SK-N-SH (cell line): ENCODE measurements at regions not wholly inside any gene's neighbourhood (a gene's known extent, or its start where the extent isn't known, plus 50 kb on each side); places are given as distances from the start of the nearest gene placed in this dataset.

ENCODE experiments used
- CTCF ChIA-PET: fragments of 300-600, 350-600 bp; formaldehyde crosslinking; extraction: SDS; loops from one replicate; lab custom pipeline; 2021; lab: Yijun Ruan, JAX
- POLR2A ChIA-PET: fragments of 350-600 bp; sonication (Branson Sonifier 250); formaldehyde crosslinking; extraction: SDS; loops from one replicate; lab custom pipeline; 2020; ENCODE audit warnings: antibody characterized with exemption, inconsistent platforms; lab: Yijun Ruan, JAX
- DNase-seq: peaks from one replicate; pipeline ENCODE4 v3.0.0; 2012
- H2AFZ ChIP-seq: fragments of 200-600 bp; sonication (generic); 2 replicates; pipeline ENCODE4 v1.8.1; 2016; ENCODE audit warnings: antibody characterized with exemption, mild to moderate bottlenecking, low read depth
- H3F3A ChIP-seq: fragments of 200-600 bp; sonication (generic); replicated peaks from 2 replicates; pipeline ENCODE3; 2016; ENCODE audit warnings: antibody characterized with exemption, mild to moderate bottlenecking; ENCODE audit not compliant: insufficient read depth
- H3K27ac ChIP-seq, 2 experiments: fragments of 200-500 bp in 1 of 2; fragments of 200-600 bp in 1 of 2; sonication (Bioruptor generic) in 1 of 2; sonication (generic), shearing (Covaris generic) in 1 of 2; 2 replicates each; pipeline versions ENCODE4 v1.5.1 to v1.6.1; 2014 to 2016; ENCODE audit warnings: low read depth in 2 of 2, inconsistent platforms in 1 of 2, low read length in 1 of 2, mild to moderate bottlenecking in 1 of 2, mixed read lengths in 1 of 2
- H3K27me3 ChIP-seq: fragments of 200-600 bp; sonication (generic), shearing (Covaris generic); 2 replicates; pipeline ENCODE4 v1.6.1; 2016; ENCODE audit warnings: mixed run types; ENCODE audit not compliant: insufficient read depth
- H3K36me3 ChIP-seq, 2 experiments: fragments of 200-500 bp in 1 of 2; fragments of 200-600 bp in 1 of 2; sonication (Bioruptor generic) in 1 of 2; sonication (generic) in 1 of 2; replicated peaks in 1 of 2; 2 replicates each; pipeline versions ENCODE3 to v1.5.1; 2014 to 2016; ENCODE audit warnings: low read length in 1 of 2, mild to moderate bottlenecking in 1 of 2; ENCODE audit not compliant: insufficient read depth in 2 of 2, control insufficient read depth in 1 of 2
- H3K4me1 ChIP-seq, 2 experiments: fragments of 200-500 bp in 1 of 2; fragments of 200-600 bp in 1 of 2; sonication (Bioruptor generic) in 1 of 2; sonication (generic), shearing (Covaris generic) in 1 of 2; 2 replicates each; pipeline versions ENCODE4 v1.5.1 to v1.6.1; 2014 to 2016; ENCODE audit warnings: low read depth in 1 of 2, low read length in 1 of 2, mixed run types in 1 of 2; ENCODE audit not compliant: insufficient read depth in 2 of 2, control insufficient read depth in 1 of 2
- H3K4me2 ChIP-seq: fragments of 200-600 bp; sonication (generic), shearing (Covaris generic); 2 replicates; pipeline ENCODE4 v1.6.1; 2017; ENCODE audit warnings: mixed run types
- H3K4me3 ChIP-seq, 2 experiments: fragments of 200-500 bp in 1 of 2; fragments of 200-600 bp in 1 of 2; sonication (Bioruptor generic) in 1 of 2; sonication (generic), shearing (Covaris generic) in 1 of 2; 2 replicates each; pipeline versions ENCODE4 v1.5.1 to v1.8.1; 2014 to 2016; ENCODE audit warnings: low read depth in 2 of 2, inconsistent platforms in 1 of 2, low read length in 1 of 2, mild to moderate bottlenecking in 1 of 2, mixed read lengths in 1 of 2, moderate library complexity in 1 of 2
- H3K79me2 ChIP-seq: fragments of 200-600 bp; sonication (generic); 2 replicates; pipeline ENCODE4 v1.8.1; 2017; ENCODE audit warnings: mild to moderate bottlenecking; ENCODE audit not compliant: insufficient read depth
- H3K9ac ChIP-seq: fragments of 200-600 bp; sonication (generic); 2 replicates; pipeline ENCODE4 v1.6.1; 2017; ENCODE audit warnings: mixed run types
- H3K9me2 ChIP-seq: fragments of 200-600 bp; sonication (generic); 2 replicates; pipeline ENCODE4 v1.6.1; 2017; ENCODE audit warnings: mixed run types
- H3K9me3 ChIP-seq: fragments of 200-600 bp; sonication (generic); 2 replicates; pipeline ENCODE4 v1.6.1; 2017; ENCODE audit warnings: mixed run types, mild to moderate bottlenecking, moderate library complexity
- H4K20me1 ChIP-seq: fragments of 200-600 bp; sonication (generic); 2 replicates; pipeline ENCODE4 v1.6.1; 2017; ENCODE audit warnings: mild to moderate bottlenecking, mixed run types; ENCODE audit not compliant: insufficient read depth
- CHD2 ChIP-seq: fragments of 150-350 bp; IDR thresholded peaks from 2 replicates; pipeline ENCODE4 v1.6.1; 2018; ENCODE audit warnings: low read length; ENCODE audit not compliant: partially characterized antibody
- ELF1 ChIP-seq: IDR thresholded peaks from 2 replicates; pipeline ENCODE4 v1.4.0; 2012
- EP300 ChIP-seq, 2 experiments: IDR thresholded peaks; 2 replicates each; pipeline versions ENCODE4 v1.4.0 to v1.6.1; 2012; ENCODE audit warnings: borderline replicate concordance in 1 of 2, low read depth in 1 of 2, low read length in 1 of 2
- EZH2phosphoT487 ChIP-seq: fragments of 200-600 bp; sonication (generic); IDR thresholded peaks from 2 replicates; pipeline ENCODE4 v1.6.1; 2017; ENCODE audit warnings: low read depth, mixed run types, mild to moderate bottlenecking, antibody characterized with exemption, moderate library complexity, borderline replicate concordance
- FOXM1 ChIP-seq: IDR thresholded peaks from 2 replicates; pipeline ENCODE4 v1.4.0; 2012; ENCODE audit warnings: low read depth, mild to moderate bottlenecking
- GABPA ChIP-seq: IDR thresholded peaks from 2 replicates; pipeline ENCODE4 v1.4.0; 2012; ENCODE audit warnings: low read depth, mild to moderate bottlenecking
- NFIC ChIP-seq: IDR thresholded peaks from 2 replicates; pipeline ENCODE4 v1.4.0; 2012; ENCODE audit warnings: borderline replicate concordance
- POLR2AphosphoS5 ChIP-seq: IDR thresholded peaks from 2 replicates; pipeline ENCODE4 v1.6.1; 2012; ENCODE audit warnings: low read depth, low read length
- RAD21 ChIP-seq: IDR thresholded peaks from 2 replicates; pipeline ENCODE4 v1.6.1; 2012; ENCODE audit warnings: mild to moderate bottlenecking, low read length
- TCF12 ChIP-seq: IDR thresholded peaks from 2 replicates; pipeline ENCODE4 v1.4.0; 2012
- WGBS: methylation state at CpG from one replicate; pipeline ENCODE4 v1.1.6; 2017; ENCODE audit warnings: low lambda C conversion rate; 5-methylcytosine and 5-hydroxymethylcytosine counted together
- TF ChIP-seq, protein P1 (sequence below): IDR thresholded peaks from 2 replicates; pipeline ENCODE4 v1.4.0; 2012; ENCODE audit warnings: low read depth
- TF ChIP-seq, protein P2 (sequence below): fragments of 150-350 bp; IDR thresholded peaks from 2 replicates; pipeline ENCODE4 v1.6.1; 2016; ENCODE audit warnings: mild to moderate bottlenecking, low read depth, low read length
- TF ChIP-seq, protein P3 (sequence below): IDR thresholded peaks from 2 replicates; pipeline ENCODE4 v1.4.0; 2012; ENCODE audit warnings: low read depth, borderline replicate concordance
- TF ChIP-seq, protein P4 (sequence below): fragments of 200-600 bp; sonication (generic); IDR thresholded peaks from 2 replicates; pipeline ENCODE4 v1.6.1; 2017; ENCODE audit warnings: antibody characterized with exemption, mild to moderate bottlenecking, moderate library complexity
- TF ChIP-seq, protein P5 (sequence below): IDR thresholded peaks from 2 replicates; pipeline ENCODE4 v1.4.0; 2012; ENCODE audit warnings: low read depth, borderline replicate concordance
- TF ChIP-seq, protein P6 (sequence below): IDR thresholded peaks from 2 replicates; pipeline ENCODE4; 2012
- TF ChIP-seq, protein P7 (sequence below): fragments of 150-350 bp; IDR thresholded peaks from 2 replicates; pipeline ENCODE4 v1.6.1; 2017; ENCODE audit warnings: antibody characterized with exemption, low read length, low read depth, borderline replicate concordance

DNA sequence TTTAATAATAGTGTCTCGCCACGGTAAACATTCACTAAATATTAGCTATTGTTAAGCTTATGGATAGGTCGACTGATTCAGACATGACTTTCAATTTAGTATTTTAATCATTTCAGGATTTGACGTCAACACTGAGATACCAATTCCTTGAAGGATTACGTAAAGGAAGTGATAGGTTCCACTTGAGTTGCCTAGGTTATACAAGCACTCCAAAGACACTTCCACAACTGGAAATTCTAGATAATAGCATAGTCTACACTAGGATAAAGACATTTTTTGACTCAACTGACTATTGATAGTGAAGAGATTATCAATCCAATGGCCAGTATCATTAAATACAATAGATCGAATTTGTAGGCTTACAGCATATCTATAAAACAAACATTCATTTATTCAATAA, 63.9 kb upstream of the NHSL1 start:
- DNase-seq, result no peak
- POLR2A ChIA-PET, result no interaction called here
- Histone ChIP-seq H3K36me3 (no peaks in the 10 kb centered on the region), H4K20me1 (no peaks in the 10 kb centered on the region), H3K4me2 (no peak overlapping the region), H3K9ac (no peak overlapping the region), H3K27me3 (peaks cover 31% of the 10 kb centered on the region), H2AFZ (no peak overlapping the region), H3K27ac (no peak overlapping the region), H3K9me3 (no peaks in the 10 kb centered on the region), H3K79me2 (no peaks in the 10 kb centered on the region), H3K4me1 (no peaks in the 10 kb centered on the region), H3K4me3 (no peak overlapping the region), H3K9me2 (no peaks in the 10 kb centered on the region), H3F3A (no peaks in the 10 kb centered on the region)
- WGBS, result 13% methylated on average over 6 of the region's 6 CpGs
- CTCF ChIA-PET, result no interaction called here
- TF ChIP-seq, protein P1, sequence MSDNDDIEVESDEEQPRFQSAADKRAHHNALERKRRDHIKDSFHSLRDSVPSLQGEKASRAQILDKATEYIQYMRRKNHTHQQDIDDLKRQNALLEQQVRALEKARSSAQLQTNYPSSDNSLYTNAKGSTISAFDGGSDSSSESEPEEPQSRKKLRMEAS, result no peak
- TF ChIP-seq NFIC (no peak), EZH2phosphoT487 (no peak), EP300 (IDR thresholded peaks at IDR 0.05; ENCODE audit: borderline replicate concordance in 1 of 2, low read depth in 1 of 2, low read length in 1 of 2) (no peak), GABPA (no peak), CHD2 (no peak)
- TF ChIP-seq, protein P2, sequence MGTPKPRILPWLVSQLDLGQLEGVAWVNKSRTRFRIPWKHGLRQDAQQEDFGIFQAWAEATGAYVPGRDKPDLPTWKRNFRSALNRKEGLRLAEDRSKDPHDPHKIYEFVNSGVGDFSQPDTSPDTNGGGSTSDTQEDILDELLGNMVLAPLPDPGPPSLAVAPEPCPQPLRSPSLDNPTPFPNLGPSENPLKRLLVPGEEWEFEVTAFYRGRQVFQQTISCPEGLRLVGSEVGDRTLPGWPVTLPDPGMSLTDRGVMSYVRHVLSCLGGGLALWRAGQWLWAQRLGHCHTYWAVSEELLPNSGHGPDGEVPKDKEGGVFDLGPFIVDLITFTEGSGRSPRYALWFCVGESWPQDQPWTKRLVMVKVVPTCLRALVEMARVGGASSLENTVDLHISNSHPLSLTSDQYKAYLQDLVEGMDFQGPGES, result no peak
- TF ChIP-seq, protein P3, sequence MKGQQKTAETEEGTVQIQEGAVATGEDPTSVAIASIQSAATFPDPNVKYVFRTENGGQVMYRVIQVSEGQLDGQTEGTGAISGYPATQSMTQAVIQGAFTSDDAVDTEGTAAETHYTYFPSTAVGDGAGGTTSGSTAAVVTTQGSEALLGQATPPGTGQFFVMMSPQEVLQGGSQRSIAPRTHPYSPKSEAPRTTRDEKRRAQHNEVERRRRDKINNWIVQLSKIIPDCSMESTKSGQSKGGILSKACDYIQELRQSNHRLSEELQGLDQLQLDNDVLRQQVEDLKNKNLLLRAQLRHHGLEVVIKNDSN, result no peak
- TF ChIP-seq, protein P4, sequence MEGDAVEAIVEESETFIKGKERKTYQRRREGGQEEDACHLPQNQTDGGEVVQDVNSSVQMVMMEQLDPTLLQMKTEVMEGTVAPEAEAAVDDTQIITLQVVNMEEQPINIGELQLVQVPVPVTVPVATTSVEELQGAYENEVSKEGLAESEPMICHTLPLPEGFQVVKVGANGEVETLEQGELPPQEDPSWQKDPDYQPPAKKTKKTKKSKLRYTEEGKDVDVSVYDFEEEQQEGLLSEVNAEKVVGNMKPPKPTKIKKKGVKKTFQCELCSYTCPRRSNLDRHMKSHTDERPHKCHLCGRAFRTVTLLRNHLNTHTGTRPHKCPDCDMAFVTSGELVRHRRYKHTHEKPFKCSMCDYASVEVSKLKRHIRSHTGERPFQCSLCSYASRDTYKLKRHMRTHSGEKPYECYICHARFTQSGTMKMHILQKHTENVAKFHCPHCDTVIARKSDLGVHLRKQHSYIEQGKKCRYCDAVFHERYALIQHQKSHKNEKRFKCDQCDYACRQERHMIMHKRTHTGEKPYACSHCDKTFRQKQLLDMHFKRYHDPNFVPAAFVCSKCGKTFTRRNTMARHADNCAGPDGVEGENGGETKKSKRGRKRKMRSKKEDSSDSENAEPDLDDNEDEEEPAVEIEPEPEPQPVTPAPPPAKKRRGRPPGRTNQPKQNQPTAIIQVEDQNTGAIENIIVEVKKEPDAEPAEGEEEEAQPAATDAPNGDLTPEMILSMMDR, result no peak
- TF ChIP-seq, protein P5, sequence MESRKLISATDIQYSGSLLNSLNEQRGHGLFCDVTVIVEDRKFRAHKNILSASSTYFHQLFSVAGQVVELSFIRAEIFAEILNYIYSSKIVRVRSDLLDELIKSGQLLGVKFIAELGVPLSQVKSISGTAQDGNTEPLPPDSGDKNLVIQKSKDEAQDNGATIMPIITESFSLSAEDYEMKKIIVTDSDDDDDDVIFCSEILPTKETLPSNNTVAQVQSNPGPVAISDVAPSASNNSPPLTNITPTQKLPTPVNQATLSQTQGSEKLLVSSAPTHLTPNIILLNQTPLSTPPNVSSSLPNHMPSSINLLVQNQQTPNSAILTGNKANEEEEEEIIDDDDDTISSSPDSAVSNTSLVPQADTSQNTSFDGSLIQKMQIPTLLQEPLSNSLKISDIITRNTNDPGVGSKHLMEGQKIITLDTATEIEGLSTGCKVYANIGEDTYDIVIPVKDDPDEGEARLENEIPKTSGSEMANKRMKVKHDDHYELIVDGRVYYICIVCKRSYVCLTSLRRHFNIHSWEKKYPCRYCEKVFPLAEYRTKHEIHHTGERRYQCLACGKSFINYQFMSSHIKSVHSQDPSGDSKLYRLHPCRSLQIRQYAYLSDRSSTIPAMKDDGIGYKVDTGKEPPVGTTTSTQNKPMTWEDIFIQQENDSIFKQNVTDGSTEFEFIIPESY, result no peak
- TF ChIP-seq, all 33 proteins: peak for 0

DNA sequence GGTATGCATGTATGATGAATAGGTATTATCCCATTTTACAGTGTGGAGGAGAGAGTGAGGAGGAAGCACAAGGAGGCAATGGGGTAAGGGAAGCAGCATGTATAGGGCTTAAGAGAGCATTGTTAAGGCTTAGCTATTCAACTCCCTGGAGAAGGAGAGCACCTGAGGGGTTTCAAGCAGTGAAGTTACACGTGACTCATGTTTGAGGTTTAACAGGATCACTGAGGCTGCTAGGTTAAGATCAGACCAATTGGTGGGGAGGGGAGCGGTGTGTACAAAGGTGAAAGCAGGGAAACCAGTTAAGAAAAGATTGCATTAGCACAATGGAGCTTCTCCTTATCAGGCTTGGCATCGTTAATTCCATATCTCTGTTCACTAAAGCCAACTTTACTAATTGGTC, 64.4 kb upstream of the NHSL1 start:
- no peak overlapping the region for H2AFZ ChIP-seq
- H3K27me3 ChIP-seq, result peaks cover 35% of the 10 kb centered on the region
- POLR2A ChIA-PET, result no interaction called here
- H3K4me2 ChIP-seq, result no peak overlapping the region
- H3K4me1 ChIP-seq, result no peaks in the 10 kb centered on the region
- no peaks in the 10 kb centered on the region for H3K9me2 ChIP-seq
- H3K9me3 ChIP-seq, result no peaks in the 10 kb centered on the region
- H3K27ac ChIP-seq, result no peak overlapping the region
- DNase-seq, result no peak
- no peaks in the 10 kb centered on the region for H3F3A ChIP-seq
- no peak overlapping the region for H3K4me3 ChIP-seq
- H3K36me3 ChIP-seq, result no peaks in the 10 kb centered on the region
- CTCF ChIA-PET, result no interaction called here
- no peak overlapping the region for H3K9ac ChIP-seq
- no peaks in the 10 kb centered on the region for H4K20me1 ChIP-seq
- 10% methylated on average over 3 of the region's 3 CpGs for WGBS
- no peaks in the 10 kb centered on the region for H3K79me2 ChIP-seq
- no peak for TF ChIP-seq GABPA
- no peak for TF ChIP-seq ELF1
- no peak for TF ChIP-seq POLR2AphosphoS5
- TF ChIP-seq TCF12, result no peak
- TF ChIP-seq RAD21, result no peak
- TF ChIP-seq, protein P6, sequence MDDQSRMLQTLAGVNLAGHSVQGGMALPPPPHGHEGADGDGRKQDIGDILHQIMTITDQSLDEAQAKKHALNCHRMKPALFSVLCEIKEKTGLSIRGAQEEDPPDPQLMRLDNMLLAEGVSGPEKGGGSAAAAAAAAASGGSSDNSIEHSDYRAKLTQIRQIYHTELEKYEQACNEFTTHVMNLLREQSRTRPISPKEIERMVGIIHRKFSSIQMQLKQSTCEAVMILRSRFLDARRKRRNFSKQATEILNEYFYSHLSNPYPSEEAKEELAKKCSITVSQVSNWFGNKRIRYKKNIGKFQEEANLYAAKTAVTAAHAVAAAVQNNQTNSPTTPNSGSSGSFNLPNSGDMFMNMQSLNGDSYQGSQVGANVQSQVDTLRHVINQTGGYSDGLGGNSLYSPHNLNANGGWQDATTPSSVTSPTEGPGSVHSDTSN, result no peak
- TF ChIP-seq, protein P7, sequence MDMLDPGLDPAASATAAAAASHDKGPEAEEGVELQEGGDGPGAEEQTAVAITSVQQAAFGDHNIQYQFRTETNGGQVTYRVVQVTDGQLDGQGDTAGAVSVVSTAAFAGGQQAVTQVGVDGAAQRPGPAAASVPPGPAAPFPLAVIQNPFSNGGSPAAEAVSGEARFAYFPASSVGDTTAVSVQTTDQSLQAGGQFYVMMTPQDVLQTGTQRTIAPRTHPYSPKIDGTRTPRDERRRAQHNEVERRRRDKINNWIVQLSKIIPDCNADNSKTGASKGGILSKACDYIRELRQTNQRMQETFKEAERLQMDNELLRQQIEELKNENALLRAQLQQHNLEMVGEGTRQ, result no peak
- TF ChIP-seq NFIC, result no peak
- TF ChIP-seq FOXM1, result no peak
